ENCODE measurements at regions not wholly inside any gene's neighbourhood (a gene's known extent, or its start where the extent isn't known, plus 50 kb on each side); places are given as distances from the start of the nearest gene placed in this dataset.

DNA sequence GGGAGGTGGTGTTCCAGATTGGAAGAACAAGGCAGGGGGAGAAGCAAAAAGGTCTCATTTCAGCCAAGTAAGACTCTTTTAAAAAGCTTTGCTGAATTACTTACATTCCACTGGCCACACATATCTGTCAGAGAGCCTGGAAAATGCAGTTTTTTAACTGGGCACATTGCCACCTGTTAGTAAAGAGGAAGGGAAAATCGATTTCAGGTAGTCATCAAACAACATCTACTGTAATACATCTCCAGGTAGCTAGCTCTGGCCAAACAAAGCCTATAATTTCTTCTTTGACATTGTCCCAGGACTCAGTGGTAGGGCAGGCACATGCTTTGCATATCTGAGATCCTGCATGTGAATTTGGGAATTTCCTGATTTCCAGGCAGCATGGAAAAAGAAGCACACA, 480.7 kb upstream of the SUCLG2 start:
- TF ChIP-seq POLR2A (IDR thresholded peaks at IDR 0.05; ENCODE audit: low read depth, low read length): no peak
- DNase-seq (ENCODE audit: insufficient read length, low spot score) (no peak), FAIRE-seq (no peak)

DNA sequence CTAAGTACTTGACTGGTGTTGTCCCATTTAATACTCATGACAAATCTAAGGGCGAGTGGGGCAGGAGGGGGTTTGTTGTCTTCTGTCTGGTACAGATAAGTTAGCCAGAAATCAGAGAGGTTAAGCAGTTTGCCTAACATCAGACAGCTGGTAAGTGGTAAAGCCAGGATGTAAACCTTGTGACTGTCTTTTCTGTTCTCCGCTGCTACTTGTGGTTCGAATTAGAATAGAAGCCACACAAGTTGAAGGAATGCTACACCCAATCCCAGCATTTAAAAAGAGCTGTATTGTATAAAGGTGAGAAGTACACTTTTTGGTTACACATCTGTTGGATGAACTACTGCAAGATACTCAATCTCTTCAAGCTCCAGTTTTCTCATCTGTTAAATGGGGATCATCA, 474.7 kb upstream of the SUCLG2 start:
- FAIRE-seq (no peak), DNase-seq (ENCODE audit: insufficient read length, low spot score) (no peak)
- TF ChIP-seq POLR2A (IDR thresholded peaks at IDR 0.05; ENCODE audit: low read depth, low read length): no peak

DNA sequence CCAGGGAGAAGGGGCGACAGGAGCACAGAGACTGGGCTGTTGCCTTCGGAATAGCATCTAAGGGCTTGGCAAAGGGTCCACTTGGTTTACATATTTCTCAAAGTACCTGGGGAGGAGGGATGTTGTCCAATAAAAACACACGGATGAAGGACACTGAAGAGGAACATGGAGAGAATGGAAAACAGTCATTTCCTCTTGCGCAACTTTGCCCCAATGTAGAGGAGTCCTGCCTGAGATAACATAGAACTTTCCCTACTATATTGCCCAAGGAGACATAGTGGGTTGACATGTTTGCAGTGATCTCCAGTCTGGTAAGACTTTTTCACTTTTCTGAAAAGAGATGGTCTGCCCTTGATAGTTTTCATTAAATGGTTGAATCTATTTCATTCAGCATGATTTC, 468.8 kb upstream of the SUCLG2 start:
- FAIRE-seq (no peak), DNase-seq (ENCODE audit: insufficient read length, low spot score) (no peak)
- TF ChIP-seq POLR2A (IDR thresholded peaks at IDR 0.05; ENCODE audit: low read depth, low read length): no peak

DNA sequence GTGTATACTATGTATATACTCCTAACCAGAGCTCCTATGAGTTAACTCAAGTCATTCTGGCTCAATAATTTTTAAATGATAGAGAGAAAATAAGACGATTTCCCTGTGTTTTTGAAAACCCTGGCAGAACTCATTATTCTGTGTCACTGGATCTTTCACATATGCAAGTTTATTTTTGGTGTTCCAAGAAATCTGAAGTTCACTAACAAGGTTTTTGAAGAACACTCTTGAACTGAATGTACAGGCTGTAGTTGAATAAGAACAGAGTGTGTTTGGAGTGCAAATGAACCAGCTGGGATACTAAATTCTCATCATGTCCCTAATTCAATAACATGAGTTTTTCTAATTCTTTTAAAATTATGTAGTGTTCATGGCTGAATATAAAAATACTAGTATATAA, 466.9 kb upstream of the SUCLG2 start:
- DNase-seq (ENCODE audit: insufficient read length, low spot score) (no peak), FAIRE-seq (no peak)
- no peak for TF ChIP-seq POLR2A (IDR thresholded peaks at IDR 0.05; ENCODE audit: low read depth, low read length)

DNA sequence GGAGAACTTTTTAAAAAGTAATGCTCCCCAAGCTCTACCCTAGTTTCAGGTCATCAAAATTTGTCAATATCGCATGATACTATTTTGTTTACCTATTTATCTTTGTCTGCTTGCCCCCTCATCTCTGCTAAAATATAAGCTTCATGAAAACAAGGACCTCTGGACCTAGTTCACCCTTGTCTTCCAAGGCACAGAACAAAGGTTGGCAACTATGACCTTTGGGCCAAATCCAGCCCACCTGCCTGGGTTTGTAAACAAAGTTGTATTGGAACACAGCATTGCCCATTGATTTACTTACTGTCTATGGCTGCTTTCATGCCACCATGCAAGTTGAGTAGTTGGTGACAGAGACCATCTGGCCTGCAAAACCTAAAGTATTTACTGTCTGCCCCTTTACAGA, 462.2 kb upstream of the SUCLG2 start:
- FAIRE-seq: no peak
- DNase-seq (ENCODE audit: insufficient read length, low spot score): no peak
- TF ChIP-seq POLR2A (IDR thresholded peaks at IDR 0.05; ENCODE audit: low read depth, low read length): no peak

DNA sequence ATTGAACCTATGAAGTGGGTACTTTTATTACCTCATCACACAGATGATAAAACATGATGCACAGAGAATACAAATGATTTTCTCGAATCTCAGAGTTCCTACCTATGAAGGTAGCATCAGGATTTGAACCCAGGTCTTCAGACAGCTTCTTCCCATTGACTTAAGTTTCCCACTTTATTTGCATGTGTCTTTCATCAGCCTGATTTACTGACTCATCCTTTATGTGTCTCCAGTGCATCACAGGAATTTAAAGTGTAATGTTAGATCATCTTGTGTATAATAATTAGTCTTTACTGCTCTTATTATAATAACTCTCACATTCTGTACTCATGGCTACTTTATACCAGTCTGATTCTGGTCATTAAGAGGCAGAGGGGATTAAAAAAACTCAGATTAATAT, 449.4 kb upstream of the SUCLG2 start:
- FAIRE-seq (no peak), DNase-seq (ENCODE audit: insufficient read length, low spot score) (no peak)
- no peak for TF ChIP-seq POLR2A (IDR thresholded peaks at IDR 0.05; ENCODE audit: low read depth, low read length)

DNA sequence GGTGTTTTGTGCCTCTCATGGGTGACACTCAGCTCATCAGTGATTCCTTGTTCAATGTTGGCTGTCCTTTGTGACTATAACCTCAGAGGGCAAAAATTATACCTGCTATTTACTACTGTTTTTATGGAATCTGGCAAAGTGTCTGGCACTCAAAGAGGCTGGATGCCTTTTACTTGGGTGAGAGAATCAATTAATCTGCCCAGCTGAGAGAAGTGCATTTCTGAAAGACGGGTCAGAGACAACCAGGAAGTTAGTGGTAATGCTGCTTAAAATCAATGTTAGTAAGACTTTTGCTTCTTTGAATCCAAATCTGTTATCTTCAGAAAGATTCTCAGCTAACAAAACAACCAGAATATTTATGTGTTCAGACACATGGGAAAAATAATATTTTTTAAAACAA, 436.2 kb upstream of the SUCLG2 start:
- FAIRE-seq: no peak
- no peak for TF ChIP-seq POLR2A (IDR thresholded peaks at IDR 0.05; ENCODE audit: low read depth, low read length)
- no peak for DNase-seq (ENCODE audit: insufficient read length, low spot score)

DNA sequence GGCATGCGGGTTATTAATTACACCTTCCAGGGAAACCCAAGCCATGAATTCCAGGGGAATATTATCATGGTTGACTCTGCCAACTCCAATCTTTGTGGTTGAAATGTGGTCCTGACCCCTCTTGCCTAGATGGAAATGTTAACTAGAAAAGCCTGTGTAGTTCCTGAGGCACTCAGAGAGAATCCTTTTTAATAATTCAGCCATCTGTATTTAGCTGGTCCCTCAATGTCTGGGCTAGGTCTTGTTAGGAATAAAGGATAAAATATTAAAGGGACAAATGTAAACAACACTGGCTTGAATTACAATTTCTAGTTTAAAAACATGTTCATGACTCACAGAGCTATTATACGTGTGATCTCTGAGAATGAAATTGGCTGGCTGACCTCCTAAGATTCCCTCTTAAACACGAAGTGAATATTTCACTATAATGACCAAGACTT, 435.2 kb upstream of the SUCLG2 start:
- TF ChIP-seq POLR2A (IDR thresholded peaks at IDR 0.05; ENCODE audit: low read depth, low read length): no peak
- FAIRE-seq (no peak), DNase-seq (ENCODE audit: insufficient read length, low spot score) (no peak)

DNA sequence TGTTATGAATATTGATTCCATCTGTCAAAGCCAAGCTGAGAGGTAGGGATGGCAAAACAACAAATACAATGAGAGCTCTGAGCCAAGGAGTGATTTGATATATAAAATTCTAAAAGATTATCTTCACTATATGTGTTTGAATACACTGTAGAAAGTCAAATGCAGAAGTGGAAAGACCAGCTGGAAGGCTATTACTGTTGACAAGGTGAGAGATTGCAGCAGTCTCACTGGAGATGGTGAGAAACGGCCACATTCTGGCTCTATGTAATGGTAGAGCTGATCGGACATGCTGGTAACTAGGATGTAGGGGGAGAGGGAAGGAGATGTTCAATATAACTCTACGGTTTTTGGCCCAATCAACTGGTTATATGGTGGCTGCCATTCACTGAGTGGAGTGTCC, 434.2 kb upstream of the SUCLG2 start:
- DNase-seq (ENCODE audit: insufficient read length, low spot score): no peak
- no peak for FAIRE-seq
- TF ChIP-seq POLR2A (IDR thresholded peaks at IDR 0.05; ENCODE audit: low read depth, low read length): no peak

DNA sequence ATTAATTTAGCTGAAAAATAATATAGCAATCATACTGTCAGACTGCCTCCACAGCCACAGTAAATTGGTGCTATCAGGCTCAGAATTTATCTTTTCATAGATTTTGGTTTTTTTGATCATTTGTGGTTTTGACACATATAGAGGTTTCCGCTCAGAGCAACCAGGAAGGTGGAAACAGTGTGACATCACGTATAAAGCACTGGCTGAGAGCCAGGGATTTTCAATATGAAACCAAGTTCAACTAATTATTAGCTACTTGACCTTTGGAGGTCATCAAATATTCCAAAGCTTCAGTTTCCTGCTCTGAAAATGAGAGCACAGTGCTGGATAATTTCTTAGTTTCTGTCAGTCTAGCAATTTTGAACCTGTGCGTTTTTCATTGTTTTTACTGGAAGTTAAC, 433.8 kb upstream of the SUCLG2 start:
- no peak for TF ChIP-seq POLR2A (IDR thresholded peaks at IDR 0.05; ENCODE audit: low read depth, low read length)
- no peak for FAIRE-seq
- no peak for DNase-seq (ENCODE audit: insufficient read length, low spot score)

DNA sequence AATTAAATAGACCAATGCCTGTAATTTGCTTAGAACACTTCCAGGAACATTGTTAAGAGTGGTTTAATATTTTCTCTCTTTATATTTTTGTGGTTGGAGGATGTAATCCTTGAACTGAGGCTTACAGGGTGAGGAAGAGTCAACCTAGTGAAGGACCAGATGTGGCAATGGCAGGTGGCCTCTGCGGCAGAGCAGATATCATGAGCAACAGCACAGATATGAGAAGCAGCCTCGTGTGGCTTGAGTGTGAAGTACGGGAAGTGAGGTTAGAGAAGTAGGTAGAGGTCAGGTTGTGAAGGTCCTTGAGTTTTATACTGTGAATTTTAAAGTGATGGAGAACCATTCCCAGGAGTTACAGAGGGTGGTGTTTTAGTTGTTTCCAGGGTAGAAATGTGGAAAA, 417.6 kb upstream of the SUCLG2 start:
- no peak for FAIRE-seq
- no peak for TF ChIP-seq POLR2A (IDR thresholded peaks at IDR 0.05; ENCODE audit: low read depth, low read length)
- no peak for DNase-seq (ENCODE audit: insufficient read length, low spot score)

DNA sequence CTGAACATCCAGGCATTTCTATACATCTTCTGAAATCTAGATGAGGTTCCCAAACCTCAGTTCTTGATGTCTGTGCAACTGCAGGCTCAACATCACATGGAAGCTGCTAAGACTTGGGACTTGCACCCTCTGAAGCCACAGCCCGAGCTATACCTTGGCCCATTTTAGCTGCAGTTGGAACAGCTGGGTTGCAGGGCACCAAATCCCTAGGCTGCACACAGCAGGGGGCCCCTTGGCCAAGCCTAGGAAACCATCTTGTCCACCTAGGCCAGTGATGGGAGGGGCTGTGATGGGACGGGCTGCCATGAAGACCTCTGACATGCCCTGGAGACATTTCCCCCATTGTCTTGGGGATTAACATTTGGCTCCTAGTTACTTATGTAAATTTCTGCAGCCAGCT, 415.8 kb upstream of the SUCLG2 start:
- FAIRE-seq (no peak), DNase-seq (ENCODE audit: insufficient read length, low spot score) (no peak)
- TF ChIP-seq POLR2A (IDR thresholded peaks at IDR 0.05; ENCODE audit: low read depth, low read length): no peak

DNA sequence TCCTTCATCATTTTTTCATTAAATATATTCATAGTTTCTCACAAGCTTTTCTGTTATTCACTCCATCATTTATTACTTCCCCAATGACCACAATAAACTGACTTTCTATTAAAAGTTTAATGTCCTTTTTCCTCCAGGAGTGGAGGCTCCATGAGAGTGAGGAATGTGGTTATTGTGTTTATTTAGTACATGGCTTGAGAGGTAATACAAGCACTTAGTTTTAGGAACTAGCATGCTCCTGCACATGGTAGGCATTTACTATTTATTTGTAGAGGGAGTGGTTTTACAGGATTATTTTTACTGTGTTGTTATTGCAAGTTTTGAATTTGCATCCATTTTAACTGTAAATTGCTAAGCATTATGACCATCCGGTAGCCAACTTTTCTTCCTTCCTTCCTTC, 412.9 kb upstream of the SUCLG2 start:
- DNase-seq (ENCODE audit: insufficient read length, low spot score) (no peak), FAIRE-seq (no peak)
- no peak for TF ChIP-seq POLR2A (IDR thresholded peaks at IDR 0.05; ENCODE audit: low read depth, low read length)

DNA sequence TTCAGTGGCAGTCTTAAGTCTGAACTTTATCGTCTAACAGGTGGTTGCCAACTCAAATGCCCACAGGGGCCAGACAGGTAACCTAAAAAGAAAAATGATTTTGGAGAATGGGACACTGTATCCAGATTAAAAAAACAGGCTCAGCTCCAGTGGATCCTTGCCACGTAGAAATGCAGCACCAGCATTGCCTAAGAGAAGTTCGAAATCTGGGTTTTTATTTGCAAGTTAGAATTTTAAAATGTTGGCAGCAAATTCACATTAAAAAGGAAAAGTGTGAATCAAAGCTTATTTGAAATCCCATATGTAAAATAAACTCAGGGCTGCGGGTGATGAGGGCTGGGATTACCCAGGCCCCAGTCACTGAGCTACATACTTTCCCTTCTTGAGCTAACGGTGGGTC, 408.5 kb upstream of the SUCLG2 start:
- no peak for TF ChIP-seq POLR2A (IDR thresholded peaks at IDR 0.05; ENCODE audit: low read depth, low read length)
- no peak for DNase-seq (ENCODE audit: insufficient read length, low spot score)
- no peak for FAIRE-seq

DNA sequence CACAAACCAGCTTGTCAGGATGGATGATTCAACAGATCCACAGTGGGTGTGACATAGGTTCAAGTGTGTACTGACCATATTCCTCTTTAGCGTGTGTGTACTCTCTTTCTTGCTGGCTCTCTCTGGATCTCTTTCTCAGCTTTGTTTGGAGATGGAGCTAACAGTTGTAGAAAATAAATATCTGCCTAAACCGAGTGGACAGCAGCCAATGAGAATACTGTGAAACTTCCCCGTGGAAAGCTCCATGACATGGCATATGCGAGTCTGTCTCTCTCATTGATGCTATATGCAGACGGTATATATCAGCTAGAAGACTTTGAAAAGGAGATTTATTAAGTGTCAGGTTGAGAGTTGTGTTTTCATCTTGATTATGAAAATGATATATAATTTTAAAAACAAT, 406.5 kb upstream of the SUCLG2 start:
- DNase-seq (ENCODE audit: insufficient read length, low spot score) (no peak), FAIRE-seq (no peak)
- TF ChIP-seq POLR2A (IDR thresholded peaks at IDR 0.05; ENCODE audit: low read depth, low read length): no peak

DNA sequence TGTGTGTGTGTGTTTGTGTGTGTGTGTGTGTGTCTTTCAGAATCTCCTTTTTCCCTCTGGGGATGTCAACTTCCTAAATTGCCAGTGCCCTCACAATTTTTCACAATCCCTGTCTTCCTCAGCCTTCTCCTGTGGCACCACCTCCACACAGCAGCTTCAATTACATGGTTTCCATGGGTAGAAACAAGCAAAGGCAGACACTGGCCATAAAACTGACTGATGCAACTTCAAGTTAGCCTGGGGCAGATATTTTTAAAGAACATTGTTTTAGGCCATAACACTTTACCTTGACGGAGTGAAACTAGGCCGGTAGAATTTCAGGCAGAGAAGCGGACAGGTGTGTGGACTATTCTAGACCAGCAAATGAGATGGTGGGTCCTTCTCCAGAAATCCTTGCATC, 405.8 kb upstream of the SUCLG2 start:
- TF ChIP-seq POLR2A (IDR thresholded peaks at IDR 0.05; ENCODE audit: low read depth, low read length): no peak
- no peak for FAIRE-seq
- DNase-seq (ENCODE audit: insufficient read length, low spot score): no peak
